Astrocyte (in vitro differentiated cells and primary cell): ENCODE measurements at regions not wholly inside any gene's neighbourhood (a gene's known extent, or its start where the extent isn't known, plus 50 kb on each side); places are given as distances from the start of the nearest gene placed in this dataset.

ENCODE experiments used
- EZH2 ChIP-seq: IDR thresholded peaks from 2 replicates; pipeline ENCODE4 v1.6.1; 2012; ENCODE audit warnings: mild to moderate bottlenecking, low read length, inconsistent platforms; ENCODE audit not compliant: insufficient read depth
- TF ChIP-seq, protein P1 (sequence below): IDR thresholded peaks from 2 replicates; pipeline ENCODE4 v1.5.1; 2011; ENCODE audit warnings: low read depth, mild to moderate bottlenecking, inconsistent platforms, low read length, moderate library complexity; ENCODE audit not compliant: insufficient read depth

DNA sequence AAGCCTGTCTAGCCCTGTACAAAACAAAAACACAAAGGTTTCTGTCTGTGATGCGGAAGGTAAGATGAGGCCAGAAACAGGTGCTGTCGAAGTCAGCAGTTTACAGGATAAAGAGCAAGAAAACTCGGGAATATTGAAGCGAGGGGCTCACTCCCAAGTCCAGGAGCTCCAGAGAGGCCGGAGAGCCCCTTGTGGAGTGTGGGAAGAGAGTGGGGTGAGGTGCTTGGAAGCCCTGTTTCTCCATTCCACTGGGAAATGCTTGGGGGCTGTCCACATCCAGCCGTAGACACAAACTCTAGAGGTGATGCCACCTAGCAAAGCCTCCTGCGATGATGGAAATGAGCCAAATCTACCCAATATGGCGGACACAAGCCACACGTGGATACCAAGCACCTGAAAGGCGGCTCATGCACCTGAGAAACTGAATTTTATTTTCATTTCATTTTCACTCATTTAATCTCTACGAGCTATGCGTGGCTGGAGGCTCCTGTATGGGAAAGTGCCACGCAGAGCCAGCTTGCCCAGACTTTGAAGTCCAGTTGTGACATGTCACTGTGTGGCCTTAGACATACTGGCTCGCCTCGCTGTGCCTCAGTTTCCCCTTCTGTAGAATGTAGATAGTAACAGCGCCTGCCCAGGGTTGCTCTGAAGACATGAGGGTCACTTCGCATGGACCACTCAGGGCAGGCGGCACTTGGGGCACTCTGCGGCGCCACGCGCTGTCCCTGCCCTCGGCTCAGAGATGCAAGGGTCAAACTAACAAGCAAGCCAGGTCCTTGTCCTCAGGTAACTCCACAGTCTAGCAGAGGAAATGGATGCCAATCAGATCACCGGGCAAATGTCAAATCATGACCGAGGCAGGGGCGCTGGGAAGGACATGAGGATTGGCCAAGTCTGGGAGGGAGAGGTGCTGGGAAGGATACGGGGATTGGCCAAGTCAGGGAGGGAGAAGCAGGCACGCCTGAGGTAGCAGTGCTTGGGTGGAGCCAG is 684.7 kb downstream of the TBC1D22A start:
- TF ChIP-seq, protein P1, sequence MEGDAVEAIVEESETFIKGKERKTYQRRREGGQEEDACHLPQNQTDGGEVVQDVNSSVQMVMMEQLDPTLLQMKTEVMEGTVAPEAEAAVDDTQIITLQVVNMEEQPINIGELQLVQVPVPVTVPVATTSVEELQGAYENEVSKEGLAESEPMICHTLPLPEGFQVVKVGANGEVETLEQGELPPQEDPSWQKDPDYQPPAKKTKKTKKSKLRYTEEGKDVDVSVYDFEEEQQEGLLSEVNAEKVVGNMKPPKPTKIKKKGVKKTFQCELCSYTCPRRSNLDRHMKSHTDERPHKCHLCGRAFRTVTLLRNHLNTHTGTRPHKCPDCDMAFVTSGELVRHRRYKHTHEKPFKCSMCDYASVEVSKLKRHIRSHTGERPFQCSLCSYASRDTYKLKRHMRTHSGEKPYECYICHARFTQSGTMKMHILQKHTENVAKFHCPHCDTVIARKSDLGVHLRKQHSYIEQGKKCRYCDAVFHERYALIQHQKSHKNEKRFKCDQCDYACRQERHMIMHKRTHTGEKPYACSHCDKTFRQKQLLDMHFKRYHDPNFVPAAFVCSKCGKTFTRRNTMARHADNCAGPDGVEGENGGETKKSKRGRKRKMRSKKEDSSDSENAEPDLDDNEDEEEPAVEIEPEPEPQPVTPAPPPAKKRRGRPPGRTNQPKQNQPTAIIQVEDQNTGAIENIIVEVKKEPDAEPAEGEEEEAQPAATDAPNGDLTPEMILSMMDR = no peak
- TF ChIP-seq EZH2 = no peak
